Activated CD4-positive, alpha-beta T cell treated with anti-CD3 and anti-CD28 coated beads, Interleukin-2, amount 10 ng/mL, durations not matched to agents 7 days and 5 days (primary cell): ENCODE measurements at regions not wholly inside any gene's neighbourhood (a gene's known extent, or its start where the extent isn't known, plus 50 kb on each side); places are given as distances from the start of the nearest gene placed in this dataset.

Source experiments
- CTCF ChIA-PET: fragments of 350-600 bp; sonication (Branson Sonifier 250); formaldehyde crosslinking; loops from one replicate; lab custom pipeline; 2021; ENCODE audit warnings: antibody characterized with exemption; lab: Charles Lee
- POLR2A ChIA-PET: fragments of 350-600 bp; sonication (Branson Sonifier 250); formaldehyde crosslinking; loops from one replicate; lab custom pipeline; 2021; ENCODE audit warnings: antibody characterized with exemption; lab: Charles Lee
- DNase-seq: peaks from one replicate; pipeline ENCODE4 v3.0.0-alpha.2; 2020
- H3K27ac Mint-ChIP-seq: one replicate; pipeline ENCODE4 v1.8.0; 2021; ENCODE audit warnings: mild to moderate bottlenecking, moderate library complexity, mixed read lengths
- H3K27me3 Mint-ChIP-seq: one replicate; pipeline ENCODE4 v1.8.0; 2021; ENCODE audit warnings: mixed read lengths
- H3K36me3 Mint-ChIP-seq: one replicate; pipeline ENCODE4 v1.8.0; 2021; ENCODE audit warnings: low read depth, mixed read lengths
- H3K4me1 Mint-ChIP-seq: one replicate; pipeline ENCODE4 v1.8.0; 2021; ENCODE audit warnings: mixed read lengths
- H3K4me3 Mint-ChIP-seq: one replicate; pipeline ENCODE4 v1.8.0; 2021; ENCODE audit warnings: mild to moderate bottlenecking, moderate library complexity, mixed read lengths
- H3K9me3 Mint-ChIP-seq: one replicate; pipeline ENCODE4 v1.8.0; 2021; ENCODE audit warnings: mixed read lengths

DNA sequence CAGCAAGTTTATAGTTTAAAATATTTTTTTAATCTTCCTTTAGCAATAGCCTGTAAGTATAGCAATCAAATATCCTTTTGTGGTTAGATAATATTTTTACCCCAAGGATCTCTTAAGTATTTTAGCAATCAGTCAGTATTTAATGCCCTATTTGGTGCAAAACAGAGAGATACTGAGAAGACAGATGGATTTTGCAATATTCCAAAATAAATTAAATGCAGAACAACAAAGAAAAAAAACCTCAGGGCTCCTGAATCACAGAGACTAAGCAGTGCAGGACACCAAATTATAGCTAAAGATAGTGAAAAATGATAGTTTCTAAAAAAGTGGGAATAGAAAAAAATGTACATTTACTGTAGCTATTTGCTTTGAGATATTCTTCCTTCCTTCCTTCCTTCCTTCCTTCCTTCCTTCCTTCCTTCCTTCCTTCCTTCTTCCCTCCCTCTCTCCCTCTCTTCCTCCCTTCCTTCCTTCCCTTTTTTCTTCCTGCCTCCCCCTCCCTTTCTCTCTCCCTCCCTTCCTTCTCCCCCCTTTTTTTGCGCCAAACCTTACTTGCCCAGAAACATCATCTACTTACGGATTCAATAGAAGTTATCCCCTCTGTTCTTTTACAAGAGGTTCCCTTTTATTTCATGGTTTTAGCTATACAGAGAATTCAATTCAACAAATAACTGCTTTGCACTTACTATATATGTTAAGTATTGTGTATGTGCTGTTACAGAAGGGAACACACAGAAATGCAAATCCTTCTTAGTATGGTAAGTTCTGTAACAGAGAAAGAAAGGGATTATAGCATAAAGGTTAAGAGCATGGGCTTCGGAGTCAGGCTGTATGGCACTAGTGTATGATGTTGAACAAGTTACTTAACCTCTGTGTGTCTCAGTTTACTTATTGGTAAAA is 219.0 kb downstream of the CPE start:
- Mint-ChIP-seq H3K36me3 (no peaks in the 10 kb centered on the region), H3K4me1 (no peaks in the 10 kb centered on the region)
- CTCF ChIA-PET = no interaction called here

DNA sequence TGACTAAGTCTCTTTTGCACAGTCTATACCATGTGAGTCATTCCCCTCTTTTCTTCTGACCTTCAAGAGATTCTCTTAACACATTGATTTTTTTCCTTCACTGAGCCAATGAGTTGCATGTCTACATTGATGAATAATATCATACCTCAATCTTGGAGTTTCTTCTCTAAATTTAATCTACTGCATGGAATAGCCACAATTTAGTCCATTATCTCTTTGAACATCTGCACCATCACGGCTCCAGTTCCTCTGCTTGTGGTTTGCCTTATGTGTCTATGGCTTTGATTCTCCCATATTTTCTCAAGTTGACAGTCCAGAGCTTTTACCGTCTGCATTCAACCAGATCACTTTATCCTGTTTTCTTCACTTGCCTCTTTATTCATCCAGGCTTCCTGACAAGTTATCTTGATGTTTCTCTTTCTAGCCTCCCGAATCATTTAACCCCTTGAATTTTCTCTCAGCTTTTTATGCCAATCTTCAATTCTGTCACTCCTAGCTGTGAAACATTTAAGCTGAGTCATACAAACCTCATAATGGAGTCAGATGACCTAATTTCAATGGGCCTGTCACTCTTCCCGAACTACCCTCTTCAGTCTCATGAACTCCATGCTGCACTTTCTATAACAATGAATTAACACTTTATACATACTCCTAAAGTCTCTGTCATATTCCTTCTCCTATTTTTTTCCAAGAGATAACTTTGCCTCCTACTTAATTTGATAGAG is 222.3 kb downstream of the CPE start:
- Mint-ChIP-seq H3K27ac (no peak overlapping the region), H3K9me3 (no peaks in the 10 kb centered on the region), H3K36me3 (no peaks in the 10 kb centered on the region), H3K27me3 (no peaks in the 10 kb centered on the region), H3K4me1 (no peaks in the 10 kb centered on the region), H3K4me3 (no peak overlapping the region)
- ChIA-PET CTCF (no interaction called here), POLR2A (no interaction called here)
- no peak for DNase-seq

More for the DNA sequence above, 219.0 kb downstream of the CPE start:
- H3K4me3 Mint-ChIP-seq = no peak overlapping the region
- H3K9me3 Mint-ChIP-seq = no peaks in the 10 kb centered on the region
- no peaks in the 10 kb centered on the region for H3K27me3 Mint-ChIP-seq
- POLR2A ChIA-PET = no interaction called here
- DNase-seq = no peak
- no peak overlapping the region for H3K27ac Mint-ChIP-seq

DNA sequence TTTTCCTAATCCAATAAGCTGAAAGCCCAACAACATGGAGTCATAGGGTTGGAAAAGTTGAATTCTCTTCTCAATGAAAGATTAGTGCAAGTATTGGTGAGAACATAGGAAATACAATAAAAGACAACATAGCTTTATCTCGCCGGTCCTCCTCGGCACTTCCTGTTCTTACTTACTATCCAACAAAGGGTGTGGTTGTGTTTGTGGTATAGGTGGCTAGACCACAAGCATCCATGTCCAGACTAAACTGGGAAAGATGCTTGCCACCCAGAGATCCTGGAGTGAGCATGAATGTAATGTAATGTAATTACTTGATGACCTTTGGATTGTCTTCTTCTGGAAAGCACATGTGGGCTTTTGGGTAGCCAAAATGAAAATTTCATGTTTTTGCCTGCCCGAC is 223.8 kb downstream of the CPE start:
- CTCF ChIA-PET = no interaction called here
- Mint-ChIP-seq H3K9me3 (no peaks in the 10 kb centered on the region), H3K27ac (no peak overlapping the region), H3K36me3 (no peaks in the 10 kb centered on the region), H3K27me3 (no peaks in the 10 kb centered on the region), H3K4me1 (no peaks in the 10 kb centered on the region), H3K4me3 (no peak overlapping the region)
- POLR2A ChIA-PET = no interaction called here
- no peak for DNase-seq

DNA sequence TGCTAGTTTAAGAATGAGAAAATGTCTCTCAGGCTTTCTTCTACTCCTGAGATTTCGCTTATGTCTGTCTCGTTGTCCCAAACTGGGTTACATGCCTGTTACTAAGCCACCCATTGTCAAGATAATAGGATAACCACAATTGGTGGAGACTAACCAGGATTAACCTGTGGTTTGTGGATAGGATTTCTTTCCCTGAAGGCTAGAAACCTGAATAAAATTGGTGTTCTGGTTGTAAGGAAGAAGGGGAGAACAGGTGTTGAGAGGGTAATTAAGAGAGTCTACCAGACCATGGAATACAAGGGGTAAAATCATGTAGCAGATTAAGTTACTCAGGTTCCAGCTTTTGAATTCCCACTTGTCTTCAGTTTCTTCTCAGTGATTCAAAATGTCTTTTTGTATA is 225.4 kb downstream of the CPE start:
- CTCF ChIA-PET = no interaction called here
- no peaks in the 10 kb centered on the region for H3K36me3 Mint-ChIP-seq
- DNase-seq = no peak
- POLR2A ChIA-PET = no interaction called here
- H3K4me3 Mint-ChIP-seq = no peak overlapping the region
- H3K9me3 Mint-ChIP-seq = no peaks in the 10 kb centered on the region
- H3K4me1 Mint-ChIP-seq = no peaks in the 10 kb centered on the region
- H3K27me3 Mint-ChIP-seq = peaks cover under 1% of the 10 kb centered on the region
- H3K27ac Mint-ChIP-seq = no peak overlapping the region

DNA sequence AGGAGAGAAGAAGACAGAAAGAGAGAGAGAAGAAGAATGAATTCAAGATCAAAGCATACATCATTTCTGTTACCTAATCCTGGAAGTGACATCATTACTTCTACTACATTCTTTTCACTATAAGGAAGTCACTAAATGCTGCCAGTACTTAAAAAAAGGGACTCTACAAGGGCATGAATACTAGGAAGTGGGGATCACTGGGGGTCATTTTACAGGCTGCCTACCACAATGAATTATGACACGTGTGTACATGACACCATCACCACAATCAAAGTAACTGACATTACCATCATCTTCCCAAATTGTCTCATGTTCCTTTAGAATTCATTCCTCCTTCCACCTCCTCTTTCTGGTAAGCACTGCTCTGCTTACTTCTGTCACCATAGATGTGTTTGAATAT is 227.0 kb downstream of the CPE start:
- no peak overlapping the region for H3K27ac Mint-ChIP-seq
- CTCF ChIA-PET = no interaction called here
- H3K4me3 Mint-ChIP-seq = no peak overlapping the region
- H3K4me1 Mint-ChIP-seq = peaks cover 1% of the 10 kb centered on the region
- POLR2A ChIA-PET = no interaction called here
- no peaks in the 10 kb centered on the region for H3K36me3 Mint-ChIP-seq
- peaks cover 4% of the 10 kb centered on the region for H3K27me3 Mint-ChIP-seq
- DNase-seq = no peak
- H3K9me3 Mint-ChIP-seq = no peaks in the 10 kb centered on the region

DNA sequence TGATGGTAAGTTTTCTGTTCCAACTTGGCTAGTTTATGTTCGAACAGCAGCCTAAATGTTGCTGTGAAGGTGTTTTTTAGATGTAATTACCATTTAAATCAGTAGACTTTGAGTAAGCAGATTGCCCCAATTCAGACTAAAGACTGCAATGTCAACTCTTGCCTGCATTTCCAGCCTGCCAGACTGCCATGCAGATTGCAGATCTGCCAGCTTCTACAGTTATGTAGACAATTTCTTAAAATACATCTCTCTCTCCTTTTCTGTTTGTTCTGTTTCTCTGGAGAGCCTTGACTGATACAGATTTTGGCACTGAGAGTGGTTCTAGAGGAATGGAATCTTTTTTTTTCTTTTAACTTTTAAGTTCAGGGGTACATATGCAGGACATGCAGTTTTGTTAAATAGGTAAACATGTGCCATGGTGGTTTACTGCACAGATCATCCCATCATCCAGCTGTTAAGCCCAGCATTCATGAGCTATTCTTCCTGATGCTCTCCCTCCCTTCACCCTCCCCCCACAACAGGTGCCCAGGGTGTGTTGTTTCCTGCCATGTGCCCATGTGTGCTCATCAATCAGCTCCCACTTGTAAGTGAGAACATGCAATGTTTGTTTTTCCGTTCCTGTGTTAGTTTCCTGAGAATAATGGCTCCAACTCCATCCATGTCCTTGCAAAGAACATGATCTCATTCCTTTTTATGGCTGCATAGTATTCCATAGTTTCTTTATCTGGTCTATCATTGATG is 227.8 kb downstream of the CPE start:
- ChIA-PET POLR2A (no interaction called here), CTCF (no interaction called here)
- H3K4me3 Mint-ChIP-seq = no peak overlapping the region
- no peak overlapping the region for H3K27ac Mint-ChIP-seq
- H3K9me3 Mint-ChIP-seq = no peaks in the 10 kb centered on the region
- no peaks in the 10 kb centered on the region for H3K36me3 Mint-ChIP-seq
- H3K4me1 Mint-ChIP-seq = peaks cover 5% of the 10 kb centered on the region
- peaks cover 4% of the 10 kb centered on the region for H3K27me3 Mint-ChIP-seq
- DNase-seq = no peak

DNA sequence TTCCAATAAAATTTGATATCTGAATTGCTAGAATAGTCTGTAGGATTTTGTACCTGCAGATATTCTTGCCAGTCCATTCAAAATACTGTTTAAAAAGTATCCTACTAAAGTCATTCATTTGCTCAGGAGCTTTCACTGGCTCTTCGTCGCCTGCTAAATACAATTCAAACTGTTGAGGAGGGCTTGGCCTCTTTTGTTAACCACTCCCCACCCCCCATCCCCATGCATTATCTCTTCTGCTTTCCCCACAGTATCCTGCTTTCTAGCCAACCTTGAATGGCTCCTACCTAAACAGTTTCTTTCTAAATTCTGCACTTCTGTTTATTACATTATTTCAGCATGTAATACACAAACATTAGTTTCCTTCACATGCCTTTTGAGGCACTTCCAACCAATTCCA is 230.8 kb downstream of the CPE start:
- Mint-ChIP-seq H3K36me3 (no peaks in the 10 kb centered on the region), H3K4me3 (no peak overlapping the region), H3K27me3 (peaks cover 4% of the 10 kb centered on the region), H3K9me3 (no peaks in the 10 kb centered on the region), H3K4me1 (peaks cover 15% of the 10 kb centered on the region), H3K27ac (no peak overlapping the region)
- DNase-seq = no peak
- ChIA-PET POLR2A (no interaction called here), CTCF (no interaction called here)

DNA sequence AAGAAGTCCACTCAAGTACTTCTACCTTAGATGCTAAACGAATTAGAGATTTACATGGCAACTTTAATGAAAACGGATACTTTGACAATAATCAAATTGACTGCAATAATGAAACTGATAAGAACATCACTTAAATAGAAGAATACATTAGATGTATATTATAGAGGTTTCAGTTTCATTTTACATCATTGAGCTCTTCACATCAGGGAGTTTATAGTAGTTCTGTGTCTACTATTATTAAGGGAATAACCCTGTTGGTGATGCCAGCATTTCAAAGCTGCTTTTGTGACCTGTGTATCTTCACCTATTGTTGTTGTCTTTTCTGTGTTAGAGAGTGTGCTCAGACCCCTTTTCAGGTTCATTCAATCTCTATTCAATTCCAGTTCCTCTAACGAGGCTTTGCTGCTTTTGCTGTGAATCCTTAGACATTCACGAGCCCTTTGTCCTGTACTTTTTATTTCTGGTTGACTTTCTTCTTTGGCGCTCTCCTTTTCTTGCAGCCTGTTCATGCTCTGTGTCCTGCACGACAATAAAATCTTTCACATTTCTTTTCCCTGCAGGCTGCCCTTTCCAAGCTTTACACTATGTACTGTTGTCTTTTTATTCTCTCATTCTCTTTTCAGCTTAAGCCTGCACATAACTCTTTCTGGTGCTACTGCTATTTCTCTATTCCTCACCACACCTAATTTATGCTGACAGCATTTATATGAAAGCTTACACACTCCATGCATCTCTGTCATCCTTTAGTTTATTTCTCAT is 232.1 kb downstream of the CPE start:
- H3K36me3 Mint-ChIP-seq = no peaks in the 10 kb centered on the region
- H3K27me3 Mint-ChIP-seq = peaks cover 4% of the 10 kb centered on the region
- H3K4me1 Mint-ChIP-seq = peaks cover 15% of the 10 kb centered on the region
- POLR2A ChIA-PET = no interaction called here
- H3K9me3 Mint-ChIP-seq = no peaks in the 10 kb centered on the region
- H3K27ac Mint-ChIP-seq = no peak overlapping the region
- no peak for DNase-seq
- CTCF ChIA-PET = no interaction called here
- H3K4me3 Mint-ChIP-seq = peak overlapping the region; percentile 11

DNA sequence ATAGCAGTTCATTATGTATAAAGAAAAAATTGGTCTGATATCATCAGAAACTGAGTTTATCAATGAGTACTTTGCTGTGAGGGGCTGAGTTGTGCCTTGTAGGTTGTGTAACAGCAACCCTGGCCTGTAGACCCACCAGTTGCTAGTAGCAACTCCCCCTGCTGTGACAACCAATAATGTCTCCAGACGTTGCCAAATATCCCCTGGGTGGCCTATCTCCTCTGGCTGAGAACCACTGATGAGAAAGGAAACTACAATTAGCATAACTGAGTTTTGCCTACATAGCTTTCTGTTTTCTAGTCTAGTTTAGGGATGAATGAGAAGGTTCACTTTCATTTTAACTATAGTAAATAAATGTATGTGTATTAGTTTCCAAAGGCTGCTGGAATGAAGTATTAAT is 234.1 kb downstream of the CPE start:
- Mint-ChIP-seq H3K4me1 (peaks cover 15% of the 10 kb centered on the region), H3K27ac (no peak overlapping the region), H3K4me3 (no peak overlapping the region), H3K9me3 (no peaks in the 10 kb centered on the region), H3K27me3 (peaks cover 4% of the 10 kb centered on the region), H3K36me3 (no peaks in the 10 kb centered on the region)
- CTCF ChIA-PET = interaction anchor here (0.6 kb wide), 1 partner anchor 132 kb away, joined by 3 read pairs; no protein-coding TSS in a partner anchor
- POLR2A ChIA-PET = no interaction called here
- DNase-seq = no peak

DNA sequence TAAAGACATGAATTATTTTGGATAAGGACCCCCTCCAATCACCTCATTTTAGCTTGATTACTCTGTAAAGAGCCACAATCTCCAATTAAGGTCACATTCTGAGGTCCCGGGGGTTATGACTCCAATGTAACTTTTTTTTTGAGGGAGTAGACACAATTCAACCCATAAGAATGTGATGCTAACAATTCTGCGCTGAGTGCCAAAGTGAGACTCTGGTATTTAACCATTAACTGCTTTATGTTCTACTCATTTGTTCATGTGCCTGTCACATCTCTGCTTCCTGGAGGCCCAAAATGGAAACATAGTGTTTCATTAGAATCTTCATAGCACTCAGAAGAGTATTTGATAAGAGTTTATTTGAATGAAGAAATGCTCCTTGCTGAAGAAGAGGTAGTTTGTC is 234.8 kb downstream of the CPE start:
- Mint-ChIP-seq H3K4me3 (no peak overlapping the region), H3K27me3 (peaks cover 4% of the 10 kb centered on the region), H3K9me3 (no peaks in the 10 kb centered on the region), H3K36me3 (no peaks in the 10 kb centered on the region), H3K27ac (no peak overlapping the region), H3K4me1 (peaks cover 15% of the 10 kb centered on the region)
- ChIA-PET CTCF (no interaction called here), POLR2A (no interaction called here)
- no peak for DNase-seq

DNA sequence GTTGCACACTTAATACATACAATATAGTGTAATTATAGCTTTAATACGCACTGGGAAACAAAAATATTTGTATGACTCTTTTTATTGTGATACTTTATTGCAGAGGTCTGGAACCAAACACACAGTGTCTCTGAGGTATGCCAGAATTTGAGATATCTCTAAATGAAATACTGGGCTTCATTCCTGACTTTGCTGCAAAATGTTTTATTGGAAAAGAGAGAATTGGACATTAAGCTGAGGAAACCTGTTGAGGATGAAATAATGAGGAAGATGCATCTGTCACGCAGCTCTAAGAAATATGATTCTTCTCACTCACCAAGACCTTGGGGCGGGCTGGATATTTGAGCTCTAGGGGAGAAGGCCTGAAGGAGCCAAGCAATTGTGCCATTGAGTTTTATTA is 242.1 kb downstream of the CPE start:
- Mint-ChIP-seq H3K27ac (no peak overlapping the region), H3K27me3 (no peaks in the 10 kb centered on the region), H3K4me1 (no peaks in the 10 kb centered on the region), H3K36me3 (no peaks in the 10 kb centered on the region), H3K9me3 (peaks cover 3% of the 10 kb centered on the region), H3K4me3 (no peak overlapping the region)
- POLR2A ChIA-PET = no interaction called here
- no peak for DNase-seq
- CTCF ChIA-PET = no interaction called here

DNA sequence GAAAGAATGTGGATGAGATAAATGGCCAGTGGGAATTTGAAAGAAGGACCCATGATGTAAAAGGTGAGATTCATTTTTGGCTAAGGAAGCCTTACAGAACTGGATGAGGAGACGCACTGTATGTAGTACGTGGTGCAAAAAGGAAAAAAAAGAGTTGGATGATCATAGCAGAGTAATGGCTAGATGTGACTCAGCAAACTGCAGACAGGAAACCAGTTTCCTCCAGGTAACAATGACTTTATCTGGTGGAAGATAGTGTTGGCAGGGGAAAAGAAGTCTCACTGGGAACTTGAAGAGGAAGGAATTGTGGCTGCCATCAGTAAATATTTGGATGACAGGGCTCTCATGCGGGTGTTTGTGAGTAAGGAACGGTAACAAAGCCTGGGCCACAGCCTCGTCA is 243.2 kb downstream of the CPE start:
- CTCF ChIA-PET = no interaction called here
- no peaks in the 10 kb centered on the region for H3K36me3 Mint-ChIP-seq
- peaks cover 3% of the 10 kb centered on the region for H3K9me3 Mint-ChIP-seq
- POLR2A ChIA-PET = no interaction called here
- H3K27ac Mint-ChIP-seq = no peak overlapping the region
- DNase-seq = no peak
- no peaks in the 10 kb centered on the region for H3K4me1 Mint-ChIP-seq
- no peak overlapping the region for H3K4me3 Mint-ChIP-seq
- no peaks in the 10 kb centered on the region for H3K27me3 Mint-ChIP-seq
